Activated CD8-positive, alpha-beta memory T cell treated with anti-CD3 and anti-CD28 coated beads for 36 hours (primary cell): ENCODE measurements at regions not wholly inside any gene's neighbourhood (a gene's known extent, or its start where the extent isn't known, plus 50 kb on each side); places are given as distances from the start of the nearest gene placed in this dataset.

ENCODE experiments used
- CTCF ChIA-PET: fragments of 350-600 bp; sonication (Branson Sonifier 250); formaldehyde crosslinking; loops from one replicate; lab custom pipeline; 2021; ENCODE audit warnings: antibody characterized with exemption; lab: Charles Lee
- POLR2A ChIA-PET: fragments of 350-600 bp; sonication (Branson Sonifier 250); formaldehyde crosslinking; loops from one replicate; lab custom pipeline; 2021; ENCODE audit warnings: antibody characterized with exemption; lab: Charles Lee

GRCh38 chr13:99646866-99647595 lies 145.8 kb downstream of the TM9SF2 start:
- ChIA-PET POLR2A (no interaction called here), CTCF (interaction anchor here (0.6 to 0.9 kb wide), 3 partner anchors 9 to 668 kb away, joined by 4 to 6 read pairs (median 6); no protein-coding TSS in a partner anchor)

GRCh38 chr13:99642841-99643240 lies 141.6 kb downstream of the TM9SF2 start:
- CTCF ChIA-PET: no interaction called here

DNA sequence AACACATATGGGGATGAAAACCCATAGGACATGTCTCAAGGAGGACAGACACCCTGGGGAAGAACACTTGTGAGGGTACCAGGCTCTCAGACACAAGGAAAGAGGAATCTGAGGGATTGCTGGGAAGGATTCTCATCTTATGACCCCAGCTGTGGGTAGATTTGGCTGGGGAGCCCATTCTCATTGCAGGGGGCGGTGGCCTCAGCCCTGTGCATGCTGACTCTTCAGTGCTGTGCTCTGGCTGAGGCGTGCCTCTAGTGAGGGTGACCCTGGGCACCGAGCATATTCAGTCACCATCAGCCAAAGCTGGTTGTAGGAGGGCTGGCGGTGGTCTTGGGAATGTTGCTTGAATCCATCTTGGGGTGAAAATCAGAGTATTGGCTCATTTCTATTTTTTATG lies 140.7 kb downstream of the TM9SF2 start:
- ChIA-PET POLR2A (no interaction called here), CTCF (no interaction called here)

More at GRCh38 chr13:99642841-99643240, 141.6 kb downstream of the TM9SF2 start:
- POLR2A ChIA-PET: no interaction called here

- POLR2A ChIA-PET: no interaction called here
Measured at GRCh38 chr13:99640260-99640659, 139.0 kb downstream of the TM9SF2 start.

DNA sequence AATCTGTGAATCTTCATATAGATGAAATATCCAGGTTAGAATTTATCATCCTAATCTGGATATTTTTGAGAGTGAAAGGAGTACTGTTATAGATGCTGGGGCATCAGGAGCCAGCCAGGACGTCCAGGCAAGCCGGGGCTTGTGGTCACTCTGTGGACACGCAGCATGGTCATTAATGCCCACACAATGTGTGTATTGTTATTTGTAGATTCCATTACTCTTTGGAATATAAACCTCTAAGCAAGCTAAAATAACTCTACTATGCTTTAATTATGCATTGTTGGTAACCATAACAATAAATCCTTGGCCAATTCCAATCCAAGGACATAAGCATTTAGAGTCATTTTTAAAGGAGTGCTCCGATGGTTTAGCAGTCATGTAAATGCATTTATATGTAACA lies 137.9 kb downstream of the TM9SF2 start:
- ChIA-PET CTCF (no interaction called here), POLR2A (no interaction called here)

More at GRCh38 chr13:99640260-99640659, 139.0 kb downstream of the TM9SF2 start:
- CTCF ChIA-PET: no interaction called here

DNA sequence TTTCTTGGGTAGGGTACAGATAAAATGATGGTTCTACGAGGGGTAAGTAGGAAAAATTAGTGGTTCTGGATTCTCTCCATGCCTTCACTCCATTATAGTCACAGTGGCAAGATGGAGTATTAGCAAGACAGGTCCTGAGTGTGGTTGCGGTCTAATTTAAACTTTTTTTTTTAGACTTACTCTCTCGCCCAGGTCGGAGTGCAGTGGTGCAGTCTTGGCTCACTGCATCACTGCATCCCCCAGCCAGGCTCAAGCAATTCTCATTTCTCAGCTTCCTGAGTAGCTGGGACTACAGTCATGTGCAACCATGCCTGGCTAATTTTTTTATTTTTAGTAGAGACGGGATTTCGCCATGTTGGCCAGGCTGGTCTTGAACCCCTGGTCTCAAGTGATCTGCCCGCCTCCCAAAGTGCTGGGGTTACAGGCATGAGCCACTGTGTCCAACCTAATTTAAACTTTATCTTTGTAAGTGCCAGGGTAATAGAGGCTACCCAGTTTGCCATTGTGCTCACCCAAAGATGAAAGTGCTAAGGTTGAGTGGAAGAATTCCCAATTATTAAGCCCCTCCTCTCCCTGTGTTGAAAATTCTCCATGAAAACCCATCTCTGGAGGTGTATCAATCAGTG lies 135.6 kb downstream of the TM9SF2 start:
- ChIA-PET POLR2A (no interaction called here), CTCF (no interaction called here)

DNA sequence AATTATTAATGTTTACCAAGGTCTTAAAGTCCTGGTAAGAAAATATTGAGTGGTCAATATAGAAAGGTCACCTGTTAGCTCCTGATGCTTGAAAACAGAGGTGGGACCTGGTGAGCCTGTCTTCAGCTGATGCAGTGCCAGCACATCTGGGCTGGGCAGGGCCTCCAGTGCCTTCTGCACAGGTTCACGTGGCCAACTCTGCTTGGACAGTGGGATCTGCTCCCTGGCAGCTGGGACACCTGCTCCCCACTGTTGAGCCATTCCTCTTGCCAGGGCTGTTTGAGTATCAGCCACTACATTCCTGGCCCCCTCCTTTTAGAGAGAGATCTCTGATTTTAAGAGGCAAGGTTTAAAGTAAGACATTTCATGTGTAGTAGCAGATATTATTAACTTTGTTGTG lies 135.0 kb downstream of the TM9SF2 start:
- ChIA-PET POLR2A (no interaction called here), CTCF (no interaction called here)

GRCh38 chr13:99634672-99635071 lies 133.4 kb downstream of the TM9SF2 start:
- CTCF ChIA-PET: no interaction called here
- POLR2A ChIA-PET: no interaction called here

GRCh38 chr13:99630269-99630898 lies 129.1 kb downstream of the TM9SF2 start:
- POLR2A ChIA-PET: no interaction called here

GRCh38 chr13:99629641-99630040 lies 128.4 kb downstream of the TM9SF2 start:
- POLR2A ChIA-PET: no interaction called here
- CTCF ChIA-PET: no interaction called here

More at GRCh38 chr13:99630269-99630898, 129.1 kb downstream of the TM9SF2 start:
- CTCF ChIA-PET: interaction anchor here (0.8 kb wide), 1 partner anchor 412 kb away, joined by 3 read pairs; no protein-coding TSS in a partner anchor

- POLR2A ChIA-PET: no interaction called here
- CTCF ChIA-PET: no interaction called here
Measured at GRCh38 chr13:99628442-99628841, 127.2 kb downstream of the TM9SF2 start.

DNA sequence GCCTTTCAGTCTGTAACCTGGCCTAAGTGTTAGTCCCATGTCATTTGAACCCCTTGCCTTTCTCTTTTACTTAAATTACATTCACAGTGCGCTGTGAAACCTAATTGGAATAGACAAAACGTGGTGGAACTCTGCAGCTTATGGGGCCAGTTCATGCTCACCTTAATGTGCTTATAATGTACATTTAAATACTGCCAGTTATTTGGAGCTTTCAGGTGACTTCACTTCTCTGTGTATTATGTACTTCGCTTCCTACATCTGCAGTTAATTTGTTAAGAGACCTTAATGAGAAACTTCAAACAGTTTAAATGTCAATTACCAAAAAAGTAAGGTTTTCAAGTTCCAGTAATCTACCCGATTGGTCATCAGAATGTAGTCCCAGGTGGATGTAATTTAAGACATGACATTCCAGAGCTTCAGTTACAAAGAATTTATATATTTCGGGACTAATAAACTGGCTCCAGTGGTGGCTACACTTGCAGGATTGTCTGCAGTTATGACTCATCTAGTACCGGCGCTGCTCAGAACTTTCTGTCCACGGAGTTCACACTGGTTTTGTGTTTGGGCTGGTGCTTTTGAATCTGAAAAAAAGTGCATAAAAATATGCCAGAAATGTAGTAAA lies 125.3 kb downstream of the TM9SF2 start:
- ChIA-PET POLR2A (no interaction called here), CTCF (no interaction called here)

GRCh38 chr13:99624936-99625540 lies 123.8 kb downstream of the TM9SF2 start:
- CTCF ChIA-PET: interaction anchor here (1.0 kb wide), 1 partner anchor 30 kb away, joined by 4 read pairs; no protein-coding TSS in a partner anchor
- POLR2A ChIA-PET: no interaction called here

DNA sequence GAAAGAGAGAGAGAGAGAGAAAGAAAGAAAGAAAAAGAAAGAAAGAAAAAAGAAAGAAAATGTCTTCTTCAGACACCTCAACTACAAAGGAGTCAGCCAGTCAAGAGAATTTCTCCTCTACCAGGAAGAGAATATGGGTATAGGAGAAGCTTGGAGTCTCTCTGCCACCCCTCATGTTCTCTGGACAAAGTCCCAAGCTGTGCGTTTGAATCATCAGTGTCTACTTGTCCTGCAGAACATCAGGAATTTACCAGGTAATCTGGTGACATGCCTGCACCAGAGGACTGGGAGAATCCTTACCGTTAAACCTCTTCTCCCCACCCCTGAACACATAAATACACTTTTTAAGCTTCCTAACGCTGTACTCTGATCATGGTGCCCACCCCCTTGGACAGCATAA lies 119.5 kb downstream of the TM9SF2 start:
- ChIA-PET CTCF (interaction anchor here (1.3 kb wide), 1 partner anchor 181 kb away, joined by 3 read pairs; no protein-coding TSS in a partner anchor), POLR2A (no interaction called here)

- CTCF ChIA-PET: no interaction called here
- POLR2A ChIA-PET: no interaction called here
Measured at GRCh38 chr13:99619207-99619606, 117.9 kb downstream of the TM9SF2 start.

DNA sequence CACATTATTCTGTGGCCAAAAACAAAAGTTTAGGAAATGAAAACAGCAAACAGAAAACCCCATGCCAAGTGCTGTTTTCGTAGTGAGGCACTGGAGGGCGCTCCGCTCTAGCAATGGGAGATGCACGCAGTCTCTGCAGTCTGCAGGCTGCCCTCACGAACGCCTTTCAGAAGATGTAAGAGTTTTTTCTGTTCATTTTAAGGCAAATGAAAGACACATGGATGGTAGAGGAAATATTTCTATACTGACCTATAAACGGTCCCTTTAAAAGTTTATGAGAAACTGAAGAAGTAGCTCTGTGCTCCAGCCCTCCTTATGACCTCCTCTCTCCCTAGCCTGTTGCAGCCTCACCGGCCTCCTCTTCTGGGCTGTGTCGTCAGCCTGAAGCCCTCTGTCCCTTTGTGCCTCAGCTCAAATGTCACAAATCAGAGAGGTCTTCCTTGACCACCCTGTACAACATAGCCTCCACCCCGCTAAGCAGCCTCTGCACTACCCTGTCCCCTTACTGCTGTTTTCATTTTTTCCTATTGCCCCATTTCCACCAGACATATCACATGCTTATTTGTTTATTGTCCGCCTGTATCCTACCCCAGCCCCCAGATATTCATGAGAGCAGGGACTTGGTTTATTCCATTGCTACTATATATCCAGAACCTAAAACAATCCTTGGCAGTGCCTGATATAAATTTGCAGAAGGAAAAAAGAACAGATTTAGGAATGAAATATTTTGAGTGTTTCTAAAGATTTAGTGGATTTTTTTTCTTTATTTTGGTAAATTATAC lies 116.4 kb downstream of the TM9SF2 start:
- POLR2A ChIA-PET: no interaction called here
- CTCF ChIA-PET: no interaction called here

- CTCF ChIA-PET: interaction anchor here (0.5 kb wide), 1 partner anchor 9 kb away, joined by 5 read pairs; no protein-coding TSS in a partner anchor
- POLR2A ChIA-PET: no interaction called here
Measured at GRCh38 chr13:99614465-99614885, 113.2 kb downstream of the TM9SF2 start.
